GM19455 (cell line): ENCODE measurements at regions not wholly inside any gene's neighbourhood (a gene's known extent, or its start where the extent isn't known, plus 50 kb on each side); places are given as distances from the start of the nearest gene placed in this dataset.

ENCODE experiments used
- ATAC-seq: cut with Tn5 transposase; IDR thresholded peaks from one replicate; pipeline ENCODE4 v1.9.1; 2021; ENCODE audit not compliant: unreplicated experiment

DNA sequence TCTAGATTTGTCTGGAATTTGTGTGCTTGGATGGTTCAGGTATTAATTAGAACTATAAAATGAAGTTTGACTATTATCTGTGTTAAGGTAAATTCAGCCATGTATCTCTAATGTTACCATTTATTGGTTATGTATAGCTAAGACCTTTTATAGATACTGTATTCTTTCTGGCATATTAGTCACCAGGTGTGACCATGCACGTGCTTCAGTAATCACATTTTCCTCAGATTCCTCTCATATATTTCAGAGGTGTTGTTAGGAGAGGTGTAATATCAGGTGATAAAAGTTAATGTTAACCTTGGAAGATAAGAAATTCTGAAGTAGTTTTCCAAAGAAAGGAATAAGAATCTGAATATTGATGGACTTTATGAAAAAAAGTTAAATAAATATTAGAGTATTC lies 194.5 kb upstream of the KHDRBS2 start:
- no peak for ATAC-seq

DNA sequence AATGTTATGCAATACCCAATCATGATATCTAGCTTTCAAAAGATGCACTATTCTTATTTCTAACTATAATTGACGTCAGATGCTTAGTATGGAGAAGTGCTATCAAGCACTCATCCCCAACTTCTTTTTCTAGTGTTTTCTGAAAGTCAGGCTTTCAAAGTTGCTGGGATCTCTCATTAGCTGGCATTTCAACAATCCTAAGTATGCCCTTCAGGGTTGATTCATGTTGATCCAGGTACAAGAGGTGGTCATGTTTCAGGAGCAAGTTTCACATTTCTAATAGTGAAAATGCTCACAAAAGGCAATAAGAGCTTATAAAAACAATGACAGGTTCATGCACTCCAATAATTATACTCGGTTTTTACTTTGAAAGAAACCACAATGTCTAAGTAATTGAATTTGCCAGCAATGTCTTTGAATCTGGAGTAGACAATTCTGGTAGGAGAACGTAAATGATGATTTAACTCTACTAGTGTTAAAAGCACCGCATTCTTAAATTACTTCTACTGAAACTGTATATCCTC lies 193.7 kb upstream of the KHDRBS2 start:
- no peak for ATAC-seq

DNA sequence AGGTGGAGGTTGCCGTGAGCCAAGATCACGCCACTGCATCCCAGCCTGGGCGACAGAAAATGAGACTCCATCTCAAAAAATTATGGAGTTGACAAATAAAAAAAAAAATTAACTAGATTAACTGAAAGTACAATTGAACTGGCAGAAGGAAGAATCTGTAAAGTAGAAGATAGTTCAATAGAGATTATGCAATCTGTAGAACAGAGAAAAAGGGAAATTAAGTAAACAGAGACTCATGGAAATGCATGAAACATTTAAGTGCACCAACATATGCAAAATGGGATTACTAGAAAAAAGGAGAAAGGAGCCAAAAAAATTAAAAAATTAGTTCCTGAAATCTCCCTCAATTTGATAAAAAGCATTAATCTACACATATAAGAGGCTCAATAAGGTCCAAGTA lies 188.8 kb upstream of the KHDRBS2 start:
- ATAC-seq: no peak

DNA sequence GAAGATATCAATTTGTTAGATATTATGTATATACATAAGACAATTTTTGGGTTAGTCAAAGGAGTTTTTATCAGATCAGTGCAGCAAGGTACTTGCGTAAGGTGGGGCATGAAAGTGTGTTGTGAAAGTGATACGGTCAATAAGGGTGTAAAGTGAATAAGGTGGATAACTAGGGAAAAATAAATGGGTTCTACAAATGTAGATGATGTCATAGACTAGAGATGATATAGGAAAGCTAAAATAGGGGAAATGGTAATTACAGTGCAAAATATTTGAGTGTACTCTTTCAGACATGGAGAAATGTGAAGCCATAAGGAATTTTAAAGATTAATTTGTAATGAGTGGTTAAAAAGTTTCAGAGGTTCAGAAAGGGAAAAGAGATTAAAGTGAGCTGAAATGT lies 180.6 kb upstream of the KHDRBS2 start:
- ATAC-seq: no peak

DNA sequence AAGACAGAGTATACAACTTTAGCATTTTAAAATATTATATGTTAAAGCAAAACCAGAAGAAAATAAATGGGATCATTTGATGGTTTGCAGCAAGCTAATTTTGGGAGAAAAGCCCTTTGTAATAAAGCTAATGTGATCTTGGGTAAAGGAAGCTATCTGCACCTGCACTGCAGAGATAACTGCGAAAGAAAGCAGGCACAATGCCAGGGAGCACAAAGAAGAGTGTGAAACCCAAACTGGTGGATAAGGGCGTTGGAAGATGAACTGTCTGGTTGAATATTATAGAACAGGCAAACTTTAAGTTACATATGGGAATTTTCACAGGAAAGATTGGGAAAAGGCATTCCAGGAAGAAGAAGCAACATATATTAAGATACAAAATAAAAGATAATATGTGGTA lies 179.2 kb upstream of the KHDRBS2 start:
- ATAC-seq: no peak

DNA sequence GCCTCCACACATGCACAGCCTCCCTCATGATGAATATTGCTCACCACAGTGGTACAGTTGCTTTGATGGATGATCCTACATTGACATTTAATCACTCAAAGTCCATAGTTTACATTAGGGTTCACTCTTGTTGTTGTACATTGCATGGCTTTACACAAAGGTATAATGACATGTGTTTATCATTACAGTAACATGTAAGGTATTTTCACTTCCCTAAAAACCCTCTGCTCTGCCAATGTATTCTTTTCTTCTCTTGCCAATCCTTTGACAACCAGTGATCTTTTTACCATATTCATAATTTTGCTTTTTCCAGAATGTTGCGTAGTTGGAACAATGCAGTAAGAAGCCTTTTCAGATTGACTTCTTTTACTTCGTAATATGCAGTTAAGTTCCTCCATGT lies 166.6 kb upstream of the KHDRBS2 start:
- ATAC-seq: no peak

DNA sequence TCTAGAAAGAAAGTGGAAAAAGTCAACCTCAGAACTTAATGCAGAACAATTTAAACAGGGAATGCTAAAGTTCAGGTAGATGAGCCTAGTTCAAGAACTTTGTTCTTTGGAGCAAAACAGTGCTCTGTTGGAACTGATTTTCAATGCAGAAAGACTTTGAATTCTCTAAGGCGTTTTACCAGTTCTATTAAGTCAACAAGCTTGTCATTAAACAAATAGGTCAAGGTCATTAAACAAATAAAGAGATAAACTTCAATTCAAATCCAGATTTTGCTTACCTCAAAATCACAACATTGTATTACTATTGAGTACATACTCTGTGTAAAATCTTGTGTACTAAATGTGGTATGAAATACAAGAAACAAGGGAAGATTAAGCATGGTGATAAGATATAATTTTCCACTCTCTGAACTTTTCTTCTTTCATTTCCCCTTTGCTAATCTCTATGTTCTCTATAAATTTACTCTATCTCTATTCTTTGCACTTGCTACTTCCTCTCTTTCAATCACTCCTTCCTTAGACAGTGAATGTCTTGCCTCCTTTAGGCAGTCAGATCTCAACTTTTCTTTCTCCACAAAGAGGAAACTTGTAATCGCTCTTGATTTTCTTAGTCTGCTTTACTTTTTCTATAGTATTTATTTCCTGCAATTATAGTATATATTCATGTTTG lies 160.8 kb upstream of the KHDRBS2 start:
- no peak for ATAC-seq

DNA sequence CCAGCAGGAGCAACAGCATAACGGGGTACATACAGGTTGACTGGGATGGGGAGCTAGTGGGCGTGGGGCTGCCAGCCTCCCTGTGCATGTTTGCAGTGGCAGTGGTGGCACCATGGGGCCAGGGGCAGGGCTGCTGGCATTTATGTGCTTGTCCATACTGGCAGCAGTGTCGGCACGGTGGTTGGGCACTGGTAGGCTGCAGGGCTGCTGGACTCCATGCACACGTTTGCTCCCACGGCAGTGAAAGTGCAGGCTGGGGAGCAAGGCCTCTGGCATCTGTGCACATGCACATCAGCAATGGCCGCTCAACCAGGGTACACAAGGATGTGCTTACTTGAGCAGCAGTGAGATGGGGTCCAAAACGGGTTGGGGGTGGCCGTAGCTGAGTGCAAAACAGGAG lies 159.5 kb upstream of the KHDRBS2 start:
- no peak for ATAC-seq

DNA sequence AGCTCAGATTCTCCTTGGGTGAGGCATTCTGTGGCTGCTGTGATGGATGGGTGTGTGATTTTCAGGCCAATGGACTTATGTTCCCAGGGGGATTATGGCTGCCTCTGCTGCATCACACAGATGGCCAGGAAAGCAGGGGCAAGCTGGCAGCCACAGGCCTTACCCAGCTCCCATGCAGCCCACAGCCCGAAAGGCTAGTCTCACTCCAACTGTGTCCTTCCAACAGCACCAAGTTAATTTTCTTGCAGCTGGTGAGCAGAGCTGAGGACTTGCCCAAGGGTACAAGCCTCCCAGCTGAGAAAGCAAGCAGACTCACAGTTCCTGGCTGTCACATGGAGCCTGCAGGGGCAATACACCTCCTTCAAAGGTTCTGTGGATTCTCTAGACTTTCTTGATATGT lies 155.2 kb upstream of the KHDRBS2 start:
- no peak for ATAC-seq

DNA sequence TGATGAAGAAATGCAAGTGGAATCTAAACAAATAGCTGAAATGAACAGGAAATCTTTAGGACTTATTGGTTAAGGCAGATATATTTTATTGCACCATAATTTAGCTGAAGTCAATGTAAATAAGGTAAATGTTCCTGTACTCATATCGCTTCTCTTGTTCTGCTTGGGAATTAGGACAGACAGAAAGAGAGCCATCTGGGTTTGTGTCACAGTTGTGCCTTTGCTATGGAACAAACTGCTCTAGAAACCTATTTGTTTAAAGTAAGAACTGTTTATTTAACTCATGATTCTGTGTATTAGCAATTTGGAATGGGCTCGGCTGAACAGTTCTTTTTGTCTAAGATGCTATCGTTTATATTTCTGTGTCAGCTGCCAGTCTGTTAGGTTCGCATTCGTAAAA lies 143.8 kb upstream of the KHDRBS2 start:
- ATAC-seq: no peak

DNA sequence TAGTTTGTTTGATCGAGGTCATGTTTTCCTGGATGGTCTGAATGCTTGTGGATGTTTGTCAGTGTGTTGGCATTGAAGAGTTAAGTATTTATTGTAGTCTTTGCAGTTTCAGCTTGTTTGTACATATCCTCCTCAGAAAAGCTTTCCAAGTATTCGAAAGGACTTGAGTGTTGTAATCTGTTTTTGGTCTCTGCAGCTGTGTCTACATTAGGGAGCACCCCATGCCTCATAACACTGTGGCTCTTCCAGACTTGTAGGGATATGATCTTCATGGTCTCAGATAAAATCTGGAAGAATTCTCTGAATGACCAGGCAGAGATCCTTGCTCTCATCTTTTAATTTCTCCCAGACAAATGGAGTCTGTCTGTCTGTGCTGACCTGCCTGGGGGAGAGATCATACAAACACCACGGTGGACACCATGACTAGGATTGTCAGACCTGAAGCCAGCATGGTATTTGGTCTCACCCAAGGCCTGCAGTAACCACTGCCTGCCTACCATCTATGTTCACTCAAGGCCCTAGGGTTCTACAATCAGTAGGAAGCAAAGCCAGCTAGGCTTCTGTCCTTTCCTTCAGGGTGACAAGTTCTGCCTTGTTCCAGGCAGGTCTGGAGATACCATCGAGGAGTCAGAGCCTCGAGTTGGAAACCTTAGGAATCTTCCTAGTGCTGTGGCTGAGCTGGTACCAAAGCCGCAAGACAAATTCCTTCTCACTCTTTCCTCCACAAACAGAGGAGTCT lies 114.7 kb upstream of the KHDRBS2 start:
- ATAC-seq: no peak

DNA sequence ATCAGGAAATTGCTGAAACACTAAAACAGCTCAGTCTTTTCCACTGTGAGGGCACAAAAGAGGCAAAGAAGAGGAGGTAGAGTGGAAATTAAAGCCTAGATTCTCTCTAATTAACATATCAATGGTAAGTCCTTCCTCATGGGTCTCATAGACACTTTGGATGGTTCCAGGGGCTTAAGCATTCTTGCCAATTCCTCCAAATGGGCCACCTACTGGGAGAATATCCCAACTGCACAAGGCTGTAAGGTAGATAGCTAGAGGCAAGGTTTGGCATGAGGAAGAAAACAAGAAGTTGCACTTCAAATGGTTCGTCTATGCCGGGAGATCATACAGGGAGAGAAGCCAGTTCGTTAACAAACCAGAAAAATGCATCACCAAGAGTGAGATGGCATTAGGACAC lies 107.6 kb upstream of the KHDRBS2 start:
- ATAC-seq: no peak

DNA sequence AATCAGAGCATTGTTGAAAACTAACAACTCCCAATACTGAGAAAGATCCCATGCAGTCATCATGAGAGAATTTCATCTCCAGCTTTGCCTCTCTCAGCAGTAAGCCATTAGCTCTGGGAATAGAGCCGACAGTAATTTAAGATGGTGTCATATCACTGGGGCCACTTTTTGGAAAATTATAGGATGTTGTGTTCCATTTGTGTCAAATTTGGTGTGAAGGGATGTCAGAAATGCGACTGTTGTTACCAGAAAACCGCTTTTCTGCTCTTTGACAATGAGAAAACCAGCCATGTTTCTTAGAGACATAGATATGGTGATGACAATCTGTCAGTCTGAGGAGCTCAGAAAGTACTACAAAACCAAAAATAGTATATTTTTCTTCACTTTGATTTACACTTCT lies 106.3 kb upstream of the KHDRBS2 start:
- ATAC-seq: no peak

DNA sequence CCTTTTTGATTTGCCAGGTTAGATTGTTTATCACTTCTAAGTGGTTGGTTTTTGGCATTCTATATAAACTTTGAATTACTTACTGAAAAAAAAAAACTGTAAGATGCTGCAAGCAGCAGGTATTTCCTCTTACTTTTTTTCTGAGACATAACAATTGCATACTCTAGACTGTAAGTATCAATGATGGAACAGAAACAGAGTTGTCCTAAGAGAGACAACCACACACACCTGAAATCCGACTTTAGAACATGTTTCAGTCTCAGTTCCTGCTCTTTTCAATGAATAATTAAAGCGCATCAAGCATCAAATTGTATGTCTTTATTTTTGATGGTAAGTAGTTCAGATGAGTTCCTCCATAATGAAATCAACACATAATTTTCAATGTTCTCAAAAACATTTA lies 105.3 kb upstream of the KHDRBS2 start:
- ATAC-seq: no peak

DNA sequence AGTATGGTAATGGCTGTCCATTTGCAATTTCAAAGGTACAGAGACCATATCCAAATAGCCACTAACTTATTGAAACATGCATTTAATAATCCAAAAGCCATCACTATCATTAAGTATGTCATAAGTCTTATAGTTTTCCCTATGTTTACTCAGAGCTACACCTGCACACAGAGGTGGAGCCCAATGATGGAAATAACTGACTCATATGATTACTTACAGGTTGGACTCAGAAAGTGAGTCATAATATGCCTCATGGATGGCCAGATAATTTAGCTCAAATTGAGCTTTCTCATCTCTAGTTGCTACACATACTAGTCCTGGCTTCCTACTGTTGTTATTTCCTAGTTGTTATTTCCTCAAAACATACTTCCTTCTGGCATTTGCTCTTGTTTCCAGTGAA lies 104.4 kb upstream of the KHDRBS2 start:
- no peak for ATAC-seq

DNA sequence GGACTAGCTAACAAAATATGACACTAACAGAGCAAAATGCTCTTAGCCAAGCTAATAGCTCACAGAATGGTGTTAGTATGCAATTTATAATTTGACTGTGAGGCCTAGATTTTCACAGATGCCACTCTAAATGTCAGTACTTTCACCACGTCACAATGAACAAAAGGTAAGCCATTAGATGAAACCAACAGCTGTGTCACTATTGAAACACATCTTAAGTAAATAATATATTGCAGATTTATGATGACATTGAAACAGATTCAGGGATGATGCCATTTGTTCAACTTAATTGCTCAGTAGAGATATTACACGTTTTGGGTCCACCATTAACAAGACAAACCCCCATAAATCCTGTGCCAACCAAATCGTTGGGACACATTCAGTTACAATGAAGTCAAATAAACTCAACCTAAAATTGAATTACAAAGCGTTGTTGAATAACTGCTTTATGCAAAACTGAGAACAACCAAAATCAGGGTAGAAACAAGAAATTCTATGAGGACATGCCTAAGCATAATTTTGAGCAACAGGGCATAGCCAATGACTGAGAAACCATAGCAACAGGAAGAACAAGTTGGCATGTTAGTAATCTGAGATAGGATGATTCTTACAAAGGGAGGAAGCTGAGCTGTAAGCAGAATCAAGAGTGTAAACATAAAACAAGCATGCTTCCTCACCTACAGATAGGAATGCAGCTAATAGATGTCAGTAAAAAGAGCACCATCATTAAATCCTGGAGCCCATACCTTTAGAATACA lies 85.6 kb upstream of the KHDRBS2 start:
- no peak for ATAC-seq

DNA sequence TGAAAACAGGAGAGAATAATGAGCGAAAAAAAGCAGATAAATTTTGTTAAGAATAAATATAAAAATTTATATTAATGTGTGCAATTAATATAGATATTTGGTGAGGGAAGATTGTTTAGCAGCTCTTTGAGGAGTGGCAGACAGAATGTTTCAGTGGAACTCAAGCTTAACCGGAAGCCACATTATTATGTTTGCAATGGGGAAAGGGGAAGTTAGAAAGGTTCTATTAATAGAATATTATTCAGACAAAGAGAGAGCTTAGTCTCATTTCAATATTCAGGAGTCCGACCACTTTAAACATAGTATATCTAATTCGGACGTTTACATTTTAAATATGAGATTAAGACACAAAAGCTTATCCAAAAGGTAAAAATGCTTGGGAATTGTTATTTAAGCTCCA lies 81.6 kb upstream of the KHDRBS2 start:
- ATAC-seq: peak; percentile 79

DNA sequence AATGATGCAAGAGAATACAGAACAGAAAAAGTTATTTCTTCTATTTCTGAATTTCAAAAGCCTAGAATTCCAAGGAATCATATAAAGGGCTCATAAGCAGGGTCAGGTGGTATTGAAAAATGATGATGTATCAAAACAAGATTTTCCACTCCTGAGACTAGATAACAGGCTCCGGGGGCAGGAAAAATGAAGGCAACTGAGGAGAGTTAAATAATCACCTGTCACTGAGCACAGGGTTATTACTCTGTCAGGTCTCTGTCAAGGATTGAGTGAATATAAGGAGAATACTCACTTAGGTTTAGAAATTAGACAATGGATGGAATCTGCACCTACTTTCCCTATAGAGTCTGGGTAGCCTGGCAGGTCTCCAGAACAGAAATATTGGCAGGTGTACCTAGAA lies 76.1 kb upstream of the KHDRBS2 start:
- ATAC-seq: no peak

DNA sequence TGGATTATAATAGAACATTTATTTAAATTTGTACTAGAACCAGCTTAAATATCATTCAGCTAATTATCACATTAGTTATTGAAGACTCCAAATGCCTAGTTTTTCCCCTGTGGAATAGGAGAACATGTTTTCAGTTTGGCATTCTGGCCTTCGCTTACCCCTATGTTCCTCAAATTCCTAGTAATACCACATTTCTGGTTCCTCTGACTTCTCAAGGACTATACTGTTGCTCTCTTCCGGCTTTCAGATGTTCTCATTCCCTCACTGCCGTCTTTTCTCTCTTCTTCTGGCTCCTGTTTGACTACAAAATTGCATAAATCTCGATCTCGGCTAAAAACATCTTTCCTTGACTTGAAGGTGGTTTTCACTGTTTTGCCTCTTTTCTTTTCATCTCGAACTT lies 71.8 kb upstream of the KHDRBS2 start:
- ATAC-seq: no peak

DNA sequence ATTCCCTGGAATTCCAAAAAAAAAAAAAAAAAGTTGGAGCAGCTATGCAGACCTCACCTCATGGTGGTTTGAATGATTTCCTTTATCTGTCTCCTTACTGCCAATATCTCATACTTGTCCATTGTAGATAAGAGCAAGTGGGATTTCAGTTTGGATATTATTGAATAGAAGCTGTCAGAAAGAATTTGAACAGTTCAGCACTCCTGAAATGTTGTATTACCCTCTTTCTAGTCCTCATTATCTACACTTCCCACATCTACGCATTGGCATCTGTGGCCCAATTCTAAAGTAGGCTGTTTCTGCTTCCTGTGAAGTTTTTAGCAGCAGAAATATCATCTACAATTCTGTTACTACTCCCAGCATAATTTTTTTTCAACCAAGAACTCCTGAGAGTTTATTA lies 68.2 kb upstream of the KHDRBS2 start:
- no peak for ATAC-seq

DNA sequence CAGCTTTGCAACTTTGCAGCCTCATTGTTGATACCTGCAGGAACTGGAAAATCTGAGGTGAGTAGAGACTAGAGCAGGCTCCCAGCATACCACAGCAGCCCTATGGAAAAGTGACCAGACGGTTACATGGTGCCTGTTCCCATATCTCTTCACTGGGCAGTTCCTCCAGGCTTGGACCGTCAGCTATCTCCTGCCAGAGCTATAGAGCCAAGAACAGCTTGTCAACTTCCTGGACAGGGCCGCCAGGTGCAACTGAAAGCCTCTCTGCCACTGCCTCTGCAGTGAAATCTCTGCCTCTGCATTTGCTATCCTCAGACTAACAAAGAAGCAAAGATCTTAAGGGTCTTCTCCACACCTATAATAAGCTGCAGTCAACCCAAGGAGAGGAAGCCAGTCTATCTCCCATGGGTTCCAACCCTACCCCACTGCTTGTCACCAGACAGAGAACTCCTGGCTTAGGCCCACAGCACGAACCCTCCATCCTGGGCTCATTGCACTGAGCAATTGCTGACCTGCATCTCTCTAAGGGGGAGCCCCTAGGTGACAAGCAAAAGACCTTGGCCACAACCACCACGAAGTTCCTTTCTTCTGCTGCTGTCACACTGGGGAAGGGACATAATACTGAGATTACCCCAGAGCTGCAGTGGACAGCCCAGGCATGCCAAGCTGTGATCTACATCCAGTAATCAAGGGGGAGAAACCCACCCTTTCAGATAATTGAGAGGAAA lies 60.1 kb upstream of the KHDRBS2 start:
- ATAC-seq: no peak
